HuH-7 (cell line): ENCODE measurements at regions not wholly inside any gene's neighbourhood (a gene's known extent, or its start where the extent isn't known, plus 50 kb on each side); places are given as distances from the start of the nearest gene placed in this dataset.

ENCODE experiments used
- DNase-seq: peaks from one replicate; pipeline ENCODE4 v3.0.0; 2011; ENCODE audit warnings: low spot score

GRCh38 chr11:15539645-15540044 is 424.9 kb downstream of the INSC start:
- no peak for DNase-seq

DNA sequence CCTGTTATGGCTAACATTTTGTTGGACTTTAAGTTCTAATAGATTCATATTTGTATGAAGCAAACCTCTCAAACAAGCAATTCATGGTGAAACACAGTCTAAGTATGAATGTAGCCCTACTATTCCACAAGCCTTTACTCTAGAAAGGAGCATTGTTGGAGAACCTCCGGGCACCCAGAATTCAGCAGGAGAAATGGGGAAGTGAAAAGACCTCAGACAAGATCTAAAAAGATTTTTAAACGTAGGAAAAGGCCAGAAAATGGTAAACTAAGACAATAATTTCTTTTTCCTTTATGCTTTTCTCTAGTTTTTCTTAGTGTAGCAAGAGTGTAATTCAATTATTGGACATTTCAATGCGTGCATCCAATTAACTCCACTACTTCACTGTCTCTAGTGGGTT is 426.4 kb downstream of the INSC start:
- no peak for DNase-seq

DNA sequence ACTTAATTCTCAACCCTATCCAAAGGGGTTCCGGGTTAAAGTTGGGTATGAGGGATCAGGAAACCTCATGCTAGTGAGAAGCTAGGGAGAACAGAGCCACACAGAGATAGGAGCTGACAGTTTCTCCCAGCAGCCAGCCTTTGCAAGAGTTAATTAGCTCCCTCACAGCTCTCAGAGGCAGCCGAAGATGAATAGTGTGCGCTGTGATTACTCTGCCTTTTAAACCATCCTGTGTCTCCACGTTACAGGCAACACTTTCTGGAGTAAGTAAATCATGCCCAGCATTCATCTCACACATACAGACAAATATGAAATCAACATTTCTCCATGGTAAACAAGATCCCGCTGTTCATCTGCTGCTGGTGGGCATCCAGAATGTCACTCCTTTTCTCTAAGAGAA is 429.6 kb downstream of the INSC start:
- DNase-seq = no peak

DNA sequence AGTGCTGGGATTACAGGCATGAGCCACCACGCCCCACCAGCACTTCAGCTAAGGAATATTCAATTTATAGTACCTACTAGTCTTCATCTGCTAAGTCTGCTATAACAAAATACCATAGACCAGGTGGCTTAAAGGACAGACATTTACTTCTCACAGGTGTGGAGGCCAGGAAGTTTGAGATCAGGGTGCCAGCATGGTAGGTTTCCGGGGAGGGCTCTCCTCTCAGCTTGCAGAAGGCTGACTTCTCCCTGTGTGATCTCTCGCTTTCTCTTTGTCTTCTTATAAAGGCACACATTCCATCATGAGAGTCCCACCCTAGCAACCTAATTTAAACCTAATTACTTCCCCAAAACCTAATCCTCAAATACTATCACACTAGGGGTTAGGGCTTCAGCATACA is 433.0 kb downstream of the INSC start:
- DNase-seq = no peak

GRCh38 chr11:15551901-15552851 is 437.5 kb downstream of the INSC start:
- no peak for DNase-seq

DNA sequence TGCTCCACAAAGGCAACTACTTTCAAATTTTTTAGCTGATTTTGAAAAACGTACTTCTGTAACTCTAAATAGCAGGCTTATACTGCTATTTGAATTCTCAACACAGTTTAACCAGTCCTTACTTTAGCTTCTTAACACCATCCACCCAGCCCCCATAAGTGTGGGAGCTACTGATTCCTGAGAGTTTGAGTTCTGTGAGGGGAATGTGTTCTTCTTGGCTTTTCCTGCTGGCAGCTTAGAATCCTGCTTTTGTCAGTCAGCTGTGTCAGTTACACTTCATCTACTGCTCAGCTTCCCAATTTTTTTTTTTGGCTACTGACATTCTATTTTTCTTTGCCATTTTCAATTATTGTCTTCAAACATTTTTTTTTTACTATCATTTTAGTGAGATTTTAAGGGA is 440.4 kb downstream of the INSC start:
- no peak for DNase-seq

- DNase-seq = no peak
Observed at GRCh38 chr11:15557457-15558230, 442.9 kb downstream of the INSC start.

- no peak for DNase-seq
Observed at GRCh38 chr11:15558513-15559181, 443.9 kb downstream of the INSC start.

DNA sequence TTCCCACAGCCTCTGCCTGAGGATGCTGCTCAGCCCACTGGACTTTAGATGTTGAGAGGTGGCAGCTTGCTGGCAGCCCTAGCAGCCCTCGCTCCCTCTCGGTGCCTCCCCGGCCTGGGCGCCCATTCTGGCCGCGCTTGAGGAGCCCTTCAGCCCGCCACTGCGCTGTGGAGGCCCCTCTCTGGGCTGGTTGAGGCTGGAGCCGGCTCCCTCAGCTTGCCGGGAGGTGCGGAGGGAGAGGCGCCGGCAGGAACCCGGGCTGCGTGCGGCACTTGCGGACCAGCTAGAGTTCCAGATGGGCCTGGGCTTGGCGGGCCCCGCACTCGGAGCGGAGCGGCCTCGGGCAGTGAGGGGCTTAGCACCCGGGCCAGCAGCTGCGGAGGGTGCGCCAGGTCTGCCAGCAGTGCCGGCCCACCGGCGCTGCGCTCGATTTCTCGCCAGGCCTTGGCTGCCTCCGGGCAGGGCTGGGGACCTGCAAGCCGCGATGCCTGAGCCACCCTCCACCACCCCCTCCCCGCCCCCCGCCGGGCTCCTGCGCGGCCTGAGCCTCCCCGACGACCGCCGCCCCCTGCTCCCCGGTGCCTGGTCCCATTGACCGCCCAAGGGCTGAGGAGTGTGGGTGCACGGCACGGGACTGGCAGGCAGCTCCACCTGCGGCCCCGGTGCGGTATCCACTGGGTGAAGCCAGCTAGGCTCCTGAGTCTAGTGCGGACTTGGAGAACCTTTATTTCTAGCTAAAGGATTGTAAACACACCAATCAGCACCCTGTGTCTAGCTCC is 446.2 kb downstream of the INSC start:
- no peak for DNase-seq

DNA sequence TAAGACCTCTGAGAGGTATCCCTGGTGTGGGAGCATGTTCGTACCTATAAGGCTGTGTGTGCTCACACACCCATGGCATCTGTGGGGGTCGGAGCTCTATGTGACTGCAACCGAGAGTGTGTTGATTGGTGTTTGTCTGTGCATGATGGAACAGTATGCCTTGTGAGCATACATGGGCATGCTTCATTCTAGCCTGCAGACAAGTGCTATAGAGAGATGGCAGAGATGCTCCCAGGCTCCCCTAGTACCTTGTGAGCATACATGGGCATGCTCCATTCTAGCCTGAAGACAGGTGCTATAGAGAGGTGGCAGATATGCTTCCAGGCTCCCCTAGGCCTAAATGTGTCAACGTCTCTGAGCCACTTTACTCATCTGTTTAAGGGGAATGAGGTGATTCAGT is 447.5 kb downstream of the INSC start:
- DNase-seq = no peak

GRCh38 chr11:15563054-15563453 is 448.3 kb downstream of the INSC start:
- no peak for DNase-seq

DNA sequence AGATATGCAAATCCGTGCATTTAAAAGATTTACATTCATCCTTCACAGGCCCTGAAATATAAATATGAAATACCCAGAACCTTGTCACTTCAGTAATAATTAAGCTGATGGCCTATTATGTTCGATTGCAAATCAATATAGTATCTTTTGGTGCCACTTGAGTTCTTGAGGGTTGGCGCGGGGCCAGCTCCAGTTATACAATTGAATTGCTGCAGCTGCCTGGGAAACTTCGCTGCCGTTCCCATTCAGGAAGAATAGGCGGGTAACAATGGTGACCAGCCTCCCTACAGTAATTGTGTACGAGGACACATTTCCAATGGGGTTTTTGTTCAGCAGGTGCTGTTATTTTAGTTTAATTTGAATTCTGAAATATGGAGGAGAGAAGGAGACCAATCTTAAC is 451.2 kb downstream of the INSC start:
- no peak for DNase-seq

- no peak for DNase-seq
Observed at GRCh38 chr11:15568440-15568839, 453.7 kb downstream of the INSC start.

DNA sequence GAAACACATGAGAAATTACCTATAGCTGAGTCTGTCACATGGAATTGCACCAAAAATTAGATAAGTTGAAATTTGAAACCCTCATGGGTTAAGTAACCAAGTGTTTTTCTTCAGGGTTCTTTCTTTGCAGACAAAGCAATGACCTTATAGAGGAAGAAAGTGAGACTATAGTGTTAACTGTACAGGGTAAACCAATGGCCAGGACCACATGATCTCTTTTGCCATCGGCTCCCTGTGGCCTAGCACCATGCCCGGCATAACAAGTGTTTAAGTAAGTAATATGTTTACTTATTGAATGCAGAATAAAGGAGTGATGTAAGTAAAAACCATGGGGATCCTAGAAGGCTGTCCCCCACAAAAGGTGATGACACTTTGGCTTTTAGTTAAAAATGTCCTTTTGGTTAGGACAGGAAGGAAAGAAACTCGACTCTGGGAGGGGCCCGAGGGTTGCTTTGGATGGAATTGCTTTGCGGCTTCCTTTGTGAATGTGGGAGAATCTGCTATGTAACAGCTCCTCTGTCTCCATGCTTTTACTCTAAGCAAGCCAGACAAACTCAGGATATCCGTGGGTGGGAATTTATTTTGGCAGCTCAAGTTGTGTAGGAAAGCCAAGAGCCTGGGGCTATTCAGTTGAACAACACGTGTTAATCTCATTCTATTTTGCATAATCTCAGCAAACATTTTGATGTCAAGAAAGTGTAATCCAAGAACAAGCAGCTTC is 454.7 kb downstream of the INSC start:
- no peak for DNase-seq

DNA sequence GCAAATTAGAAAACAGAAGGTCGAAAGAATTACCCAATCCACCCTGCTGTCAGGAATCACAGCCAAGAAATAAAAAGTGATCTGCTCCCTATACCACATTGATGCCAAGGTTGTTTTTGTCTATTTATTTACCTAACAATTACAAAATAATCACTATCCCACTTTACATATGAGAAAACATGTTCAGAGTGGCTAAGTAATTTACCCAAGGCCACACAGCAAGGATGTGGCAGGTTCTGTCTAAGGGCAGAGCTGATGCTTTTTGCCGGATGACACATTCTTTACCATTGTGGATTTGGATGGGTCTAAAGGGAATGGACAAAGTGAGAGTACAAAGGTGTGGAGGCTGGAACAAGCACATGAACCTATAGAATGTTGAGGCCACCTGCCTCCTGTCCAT is 460.7 kb downstream of the INSC start:
- DNase-seq = no peak

- no peak for DNase-seq
Observed at GRCh38 chr11:15576769-15577168, 462.0 kb downstream of the INSC start.

DNA sequence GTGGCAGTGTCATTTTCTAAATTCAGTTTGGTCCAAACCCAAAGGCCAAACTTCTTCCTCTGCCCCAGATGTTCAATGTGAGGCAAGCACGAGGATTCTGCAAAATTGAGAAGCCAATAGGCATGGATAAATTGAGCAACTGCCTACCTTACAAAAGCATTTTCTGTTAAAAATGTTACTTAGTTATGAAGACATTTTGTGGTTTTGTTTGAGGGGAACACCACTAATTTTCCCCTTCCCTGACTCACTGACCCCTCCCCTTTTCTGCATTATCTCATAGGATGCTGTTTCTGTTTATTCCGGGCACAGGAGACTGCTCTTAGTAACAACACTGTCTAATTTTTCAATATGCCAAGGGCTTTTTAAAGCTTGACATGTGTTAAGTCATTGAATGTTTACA is 462.8 kb downstream of the INSC start:
- DNase-seq = no peak

DNA sequence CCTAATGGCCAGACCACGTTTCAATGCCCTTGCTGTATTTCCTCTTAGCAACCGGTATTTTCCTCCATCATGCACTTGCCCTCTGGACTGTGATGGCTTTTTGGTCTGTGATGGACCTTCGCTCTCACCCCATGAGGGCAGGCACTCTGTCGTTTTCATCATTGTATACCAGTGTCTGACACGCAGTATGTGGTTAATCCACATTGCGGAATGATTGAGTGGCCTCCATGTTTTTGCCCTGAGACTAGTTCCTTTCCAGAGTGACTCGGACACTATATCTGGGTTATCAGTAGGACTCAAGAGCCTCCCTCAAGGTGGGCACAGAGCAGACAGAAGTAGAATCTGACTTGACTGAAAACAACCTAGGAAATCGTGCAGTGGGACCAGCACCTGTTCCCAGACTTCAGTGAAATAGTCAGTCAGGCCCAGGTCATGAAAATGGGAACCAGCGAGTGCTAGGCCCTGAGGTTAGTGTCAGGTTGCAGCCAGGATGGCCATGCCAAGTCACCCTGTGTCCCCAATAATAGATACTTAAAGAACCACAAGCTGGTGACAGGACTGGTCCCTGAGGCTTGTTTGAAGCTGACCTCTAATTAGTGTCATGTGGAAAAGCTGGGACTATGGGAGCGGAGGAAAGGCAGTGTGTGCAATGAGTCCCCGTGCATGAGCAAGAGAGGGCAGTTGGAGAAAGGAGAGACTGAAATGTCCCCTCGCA is 464.7 kb downstream of the INSC start:
- DNase-seq = no peak

GRCh38 chr11:15580056-15580774 is 465.5 kb downstream of the INSC start:
- DNase-seq = no peak

- no peak for DNase-seq
Observed at GRCh38 chr11:15580775-15581095, 466.0 kb downstream of the INSC start.
